Neural cell (in vitro differentiated cells): ENCODE measurements at regions not wholly inside any gene's neighbourhood (a gene's known extent, or its start where the extent isn't known, plus 50 kb on each side); places are given as distances from the start of the nearest gene placed in this dataset.

Experiments
- EP300 ChIP-seq: fragments of 450-650 bp; conservative IDR thresholded peaks from 2 replicates; pipeline ENCODE4 v1.6.1; 2014; ENCODE audit warnings: antibody characterized with exemption, mild to moderate bottlenecking, moderate library complexity; ENCODE audit not compliant: poor library complexity, severe bottlenecking
- EZH2 ChIP-seq: fragments of 200-600, 300-800 bp; shearing (Covaris generic), sonication (generic); IDR thresholded peaks from 2 replicates; pipeline ENCODE4 v1.6.1; 2014; ENCODE audit warnings: antibody characterized with exemption, low read length, borderline replicate concordance, mild to moderate bottlenecking; ENCODE audit not compliant: insufficient read depth, poor library complexity, severe bottlenecking
- MXI1 ChIP-seq: fragments of 450-650 bp; conservative IDR thresholded peaks from 2 replicates; pipeline ENCODE4 v1.6.1; 2014; ENCODE audit warnings: antibody characterized with exemption, mild to moderate bottlenecking; ENCODE audit not compliant: poor library complexity, severe bottlenecking
- TF ChIP-seq, protein P1 (sequence below): fragments of 450-650 bp; IDR thresholded peaks from 2 replicates; pipeline ENCODE4 v1.5.1; 2014; ENCODE audit warnings: antibody characterized with exemption, mild to moderate bottlenecking, moderate library complexity; ENCODE audit not compliant: poor library complexity, severe bottlenecking

DNA sequence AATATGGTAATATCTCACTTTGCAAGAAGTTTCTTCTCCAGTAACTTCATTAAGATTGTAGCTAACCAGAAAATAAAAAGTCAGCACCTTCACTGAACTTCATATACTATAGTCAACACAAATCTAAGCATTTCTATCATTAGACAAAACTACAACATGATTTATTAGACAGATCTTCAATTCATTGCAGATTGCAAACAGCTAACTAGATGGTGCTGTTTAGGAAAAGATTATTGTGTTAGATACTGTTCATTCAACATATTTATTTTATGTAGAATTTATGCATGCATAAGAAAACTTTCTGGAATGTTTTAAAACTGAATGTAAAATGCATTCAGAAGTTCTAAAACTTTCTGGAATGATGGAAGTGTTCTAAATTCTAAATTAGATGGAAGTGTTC is 442.1 kb downstream of the HTR1B start:
- TF ChIP-seq, protein P1, sequence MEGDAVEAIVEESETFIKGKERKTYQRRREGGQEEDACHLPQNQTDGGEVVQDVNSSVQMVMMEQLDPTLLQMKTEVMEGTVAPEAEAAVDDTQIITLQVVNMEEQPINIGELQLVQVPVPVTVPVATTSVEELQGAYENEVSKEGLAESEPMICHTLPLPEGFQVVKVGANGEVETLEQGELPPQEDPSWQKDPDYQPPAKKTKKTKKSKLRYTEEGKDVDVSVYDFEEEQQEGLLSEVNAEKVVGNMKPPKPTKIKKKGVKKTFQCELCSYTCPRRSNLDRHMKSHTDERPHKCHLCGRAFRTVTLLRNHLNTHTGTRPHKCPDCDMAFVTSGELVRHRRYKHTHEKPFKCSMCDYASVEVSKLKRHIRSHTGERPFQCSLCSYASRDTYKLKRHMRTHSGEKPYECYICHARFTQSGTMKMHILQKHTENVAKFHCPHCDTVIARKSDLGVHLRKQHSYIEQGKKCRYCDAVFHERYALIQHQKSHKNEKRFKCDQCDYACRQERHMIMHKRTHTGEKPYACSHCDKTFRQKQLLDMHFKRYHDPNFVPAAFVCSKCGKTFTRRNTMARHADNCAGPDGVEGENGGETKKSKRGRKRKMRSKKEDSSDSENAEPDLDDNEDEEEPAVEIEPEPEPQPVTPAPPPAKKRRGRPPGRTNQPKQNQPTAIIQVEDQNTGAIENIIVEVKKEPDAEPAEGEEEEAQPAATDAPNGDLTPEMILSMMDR, result no peak
- TF ChIP-seq EZH2 (no peak), EP300 (no peak), MXI1 (no peak)
